MM.1S (cell line): ENCODE measurements at regions not wholly inside any gene's neighbourhood (a gene's known extent, or its start where the extent isn't known, plus 50 kb on each side); places are given as distances from the start of the nearest gene placed in this dataset.

Experiments used
- DNase-seq: peaks from one replicate; pipeline ENCODE4 v3.0.0-alpha.2; 2015
- H2AFZ ChIP-seq: fragments of 300-600 bp; sonication (generic); 2 replicates; pipeline ENCODE4 v1.6.0; 2016; ENCODE audit warnings: antibody characterized with exemption, low read length
- H3F3A ChIP-seq: fragments of 300-600 bp; sonication (generic); 2 replicates; pipeline ENCODE4 v1.6.1; 2016; ENCODE audit warnings: mild to moderate bottlenecking, antibody characterized with exemption, low read length, moderate library complexity, mixed read lengths; ENCODE audit not compliant: insufficient read depth
- H3K27ac ChIP-seq: fragments of 300-600 bp; sonication (generic); 2 replicates; pipeline ENCODE4 v1.5.1; 2016; ENCODE audit warnings: mild to moderate bottlenecking, low read length
- H3K27me3 ChIP-seq: fragments of 300-600 bp; sonication (generic); replicated peaks from 2 replicates; pipeline ENCODE4 v1.6.0; 2016; ENCODE audit warnings: low read length; ENCODE audit not compliant: insufficient read depth
- H3K36me3 ChIP-seq: fragments of 300-600 bp; sonication (generic); replicated peaks from 2 replicates; pipeline ENCODE4 v1.6.1; 2016; ENCODE audit warnings: mild to moderate bottlenecking, low read length, mixed read lengths; ENCODE audit not compliant: insufficient read depth
- H3K4me1 ChIP-seq: fragments of 300-600 bp; sonication (generic); 2 replicates; pipeline ENCODE4 v1.6.1; 2016; ENCODE audit warnings: low read length, mixed read lengths
- H3K4me2 ChIP-seq: fragments of 300-600 bp; sonication (generic); 2 replicates; pipeline ENCODE4 v1.6.0; 2016; ENCODE audit warnings: low read depth, low read length
- H3K4me3 ChIP-seq: fragments of 300-600 bp; sonication (generic); 2 replicates; pipeline ENCODE4 v1.5.1; 2016; ENCODE audit warnings: low read length, mixed read lengths
- H3K79me2 ChIP-seq: fragments of 300-600 bp; sonication (generic); 2 replicates; pipeline ENCODE4 v1.6.1; 2016; ENCODE audit warnings: mixed run types, low read length, mixed read lengths
- H3K9ac ChIP-seq: fragments of 300-600 bp; sonication (generic); 2 replicates; pipeline ENCODE4 v1.6.1; 2016; ENCODE audit warnings: low read length, mixed read lengths
- H3K9me2 ChIP-seq: fragments of 300-600 bp; sonication (generic); replicated peaks from 2 replicates; pipeline ENCODE4 v1.6.1; 2016; ENCODE audit warnings: mild to moderate bottlenecking, low read length, mixed read lengths; ENCODE audit not compliant: insufficient read depth
- H3K9me3 ChIP-seq: fragments of 300-600 bp; sonication (generic); replicated peaks from 2 replicates; pipeline ENCODE4 v1.6.1; 2016; ENCODE audit warnings: mild to moderate bottlenecking, low read length, mixed read lengths; ENCODE audit not compliant: insufficient read depth
- H4K20me1 ChIP-seq: fragments of 300-600 bp; sonication (generic); 2 replicates; pipeline ENCODE4 v1.6.1; 2016; ENCODE audit warnings: mild to moderate bottlenecking, low read length, moderate library complexity, mixed read lengths; ENCODE audit not compliant: insufficient read depth
- EZH2 ChIP-seq: fragments of 300-600 bp; sonication (generic); optimal IDR thresholded peaks from 2 replicates; pipeline ENCODE3; 2017; ENCODE audit warnings: low read depth, mild to moderate bottlenecking, antibody characterized with exemption, low read length, mixed read lengths
- EZH2phosphoT487 ChIP-seq: fragments of 300-600 bp; sonication (generic); IDR thresholded peaks from 2 replicates; pipeline ENCODE4 v1.6.1; 2018; ENCODE audit warnings: antibody characterized with exemption, low read length
- TF ChIP-seq, protein P1 (sequence below): fragments of 300-600 bp; sonication (generic); IDR thresholded peaks from 2 replicates; pipeline ENCODE4 v1.5.1; 2016; ENCODE audit warnings: antibody characterized with exemption, low read length, mixed read lengths

GRCh38 chr13:82501834-82502233 is 1380.4 kb downstream of the SLITRK1 start:
- H3K36me3 ChIP-seq: no peaks in the 10 kb centered on the region
- DNase-seq: no peak
- no peaks in the 10 kb centered on the region for H3K4me1 ChIP-seq
- no peak overlapping the region for H3K4me2 ChIP-seq
- H3K4me3 ChIP-seq: no peak overlapping the region
- no peaks in the 10 kb centered on the region for H3K9me3 ChIP-seq
- no peaks in the 10 kb centered on the region for H4K20me1 ChIP-seq
- no peaks in the 10 kb centered on the region for H3K27me3 ChIP-seq
- H3K9me2 ChIP-seq: no peaks in the 10 kb centered on the region
- no peak for TF ChIP-seq EZH2phosphoT487
- TF ChIP-seq EZH2: no peak
- TF ChIP-seq, protein P1, sequence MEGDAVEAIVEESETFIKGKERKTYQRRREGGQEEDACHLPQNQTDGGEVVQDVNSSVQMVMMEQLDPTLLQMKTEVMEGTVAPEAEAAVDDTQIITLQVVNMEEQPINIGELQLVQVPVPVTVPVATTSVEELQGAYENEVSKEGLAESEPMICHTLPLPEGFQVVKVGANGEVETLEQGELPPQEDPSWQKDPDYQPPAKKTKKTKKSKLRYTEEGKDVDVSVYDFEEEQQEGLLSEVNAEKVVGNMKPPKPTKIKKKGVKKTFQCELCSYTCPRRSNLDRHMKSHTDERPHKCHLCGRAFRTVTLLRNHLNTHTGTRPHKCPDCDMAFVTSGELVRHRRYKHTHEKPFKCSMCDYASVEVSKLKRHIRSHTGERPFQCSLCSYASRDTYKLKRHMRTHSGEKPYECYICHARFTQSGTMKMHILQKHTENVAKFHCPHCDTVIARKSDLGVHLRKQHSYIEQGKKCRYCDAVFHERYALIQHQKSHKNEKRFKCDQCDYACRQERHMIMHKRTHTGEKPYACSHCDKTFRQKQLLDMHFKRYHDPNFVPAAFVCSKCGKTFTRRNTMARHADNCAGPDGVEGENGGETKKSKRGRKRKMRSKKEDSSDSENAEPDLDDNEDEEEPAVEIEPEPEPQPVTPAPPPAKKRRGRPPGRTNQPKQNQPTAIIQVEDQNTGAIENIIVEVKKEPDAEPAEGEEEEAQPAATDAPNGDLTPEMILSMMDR: no peak
- no peak overlapping the region for H3K27ac ChIP-seq
- no peaks in the 10 kb centered on the region for H3K79me2 ChIP-seq
- no peak overlapping the region for H2AFZ ChIP-seq
- no peaks in the 10 kb centered on the region for H3F3A ChIP-seq
- H3K9ac ChIP-seq: no peak overlapping the region

- no peaks in the 10 kb centered on the region; the same call in 1 of the 2 replicates for H3F3A ChIP-seq
- TF ChIP-seq, protein P1: peak; percentile 37
- TF ChIP-seq EZH2phosphoT487 (no peak), EZH2 (no peak)
- no peaks in the 10 kb centered on the region for H3K27me3 ChIP-seq
- no peak overlapping the region for H3K9ac ChIP-seq
- H4K20me1 ChIP-seq: no peaks in the 10 kb centered on the region
- H3K9me2 ChIP-seq: no peaks in the 10 kb centered on the region
- peak; percentile 10 for DNase-seq
- H3K36me3 ChIP-seq: no peaks in the 10 kb centered on the region
- H3K9me3 ChIP-seq: no peaks in the 10 kb centered on the region
- H3K4me3 ChIP-seq: no peak overlapping the region
- H3K4me2 ChIP-seq: no peak overlapping the region
- peaks cover 5% of the 10 kb centered on the region; the same call in 1 of the 2 replicates for H3K4me1 ChIP-seq
- no peak overlapping the region for H3K27ac ChIP-seq
- H3K79me2 ChIP-seq: no peaks in the 10 kb centered on the region
- no peak overlapping the region for H2AFZ ChIP-seq
These were observed 1401.9 kb downstream of the SLITRK1 start for GRCh38 chr13:82480415-82480814.

GRCh38 chr13:82477436-82477835 is 1404.8 kb downstream of the SLITRK1 start:
- no peak overlapping the region for H3K9ac ChIP-seq
- no peak overlapping the region for H2AFZ ChIP-seq
- H4K20me1 ChIP-seq: no peaks in the 10 kb centered on the region
- no peaks in the 10 kb centered on the region for H3K79me2 ChIP-seq
- H3K36me3 ChIP-seq: no peaks in the 10 kb centered on the region
- H3K4me3 ChIP-seq: no peak overlapping the region
- no peak overlapping the region for H3K27ac ChIP-seq
- TF ChIP-seq EZH2phosphoT487 (no peak), EZH2 (no peak)
- TF ChIP-seq, protein P1: no peak
- peak overlapping the region; percentile 11; the same call in 1 of the 2 replicates for H3K4me2 ChIP-seq
- H3K4me1 ChIP-seq: peaks cover 5% of the 10 kb centered on the region; the same call in 1 of the 2 replicates
- H3K9me2 ChIP-seq: no peaks in the 10 kb centered on the region
- peak; percentile 80 for DNase-seq
- no peaks in the 10 kb centered on the region for H3K27me3 ChIP-seq
- H3F3A ChIP-seq: no peaks in the 10 kb centered on the region; the same call in 1 of the 2 replicates
- H3K9me3 ChIP-seq: no peaks in the 10 kb centered on the region
